ENCODE measurements at regions not wholly inside any gene's neighbourhood (a gene's known extent, or its start where the extent isn't known, plus 50 kb on each side); places are given as distances from the start of the nearest gene placed in this dataset.

DNA sequence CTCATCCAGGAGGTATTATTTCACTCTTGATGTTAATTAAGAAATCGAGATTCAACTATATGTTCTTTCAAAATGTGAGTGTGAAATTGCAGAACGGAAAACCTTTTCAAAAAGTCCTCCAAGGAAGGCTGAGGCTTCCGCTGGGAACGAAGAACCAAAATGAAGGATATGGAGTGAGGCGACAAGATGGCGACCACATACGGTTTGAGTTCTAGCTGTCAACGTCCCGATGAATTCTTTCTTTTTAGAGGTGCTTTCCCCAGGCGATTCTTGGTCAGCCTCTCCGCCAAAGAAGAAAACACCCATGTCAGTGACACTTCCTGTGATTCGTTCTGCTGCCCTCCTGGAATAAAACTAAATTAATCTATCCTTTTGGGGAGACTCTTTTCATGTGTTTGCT, 78.3 kb upstream of the ADAMTS16 start:
- H3K27ac Mint-ChIP-seq: no peak overlapping the region
- TF ChIP-seq, protein P1, sequence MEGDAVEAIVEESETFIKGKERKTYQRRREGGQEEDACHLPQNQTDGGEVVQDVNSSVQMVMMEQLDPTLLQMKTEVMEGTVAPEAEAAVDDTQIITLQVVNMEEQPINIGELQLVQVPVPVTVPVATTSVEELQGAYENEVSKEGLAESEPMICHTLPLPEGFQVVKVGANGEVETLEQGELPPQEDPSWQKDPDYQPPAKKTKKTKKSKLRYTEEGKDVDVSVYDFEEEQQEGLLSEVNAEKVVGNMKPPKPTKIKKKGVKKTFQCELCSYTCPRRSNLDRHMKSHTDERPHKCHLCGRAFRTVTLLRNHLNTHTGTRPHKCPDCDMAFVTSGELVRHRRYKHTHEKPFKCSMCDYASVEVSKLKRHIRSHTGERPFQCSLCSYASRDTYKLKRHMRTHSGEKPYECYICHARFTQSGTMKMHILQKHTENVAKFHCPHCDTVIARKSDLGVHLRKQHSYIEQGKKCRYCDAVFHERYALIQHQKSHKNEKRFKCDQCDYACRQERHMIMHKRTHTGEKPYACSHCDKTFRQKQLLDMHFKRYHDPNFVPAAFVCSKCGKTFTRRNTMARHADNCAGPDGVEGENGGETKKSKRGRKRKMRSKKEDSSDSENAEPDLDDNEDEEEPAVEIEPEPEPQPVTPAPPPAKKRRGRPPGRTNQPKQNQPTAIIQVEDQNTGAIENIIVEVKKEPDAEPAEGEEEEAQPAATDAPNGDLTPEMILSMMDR (IDR thresholded peaks at IDR 0.05; ENCODE audit: unreplicated experiment): no peak
- no peaks in the 10 kb centered on the region for H3K36me3 Mint-ChIP-seq
- peaks cover 5% of the 10 kb centered on the region for H3K9me3 Mint-ChIP-seq
- peaks cover 6% of the 10 kb centered on the region for H3K27me3 Mint-ChIP-seq (ENCODE audit: low read depth)
- peaks cover 31% of the 10 kb centered on the region for H3K4me1 Mint-ChIP-seq
- no peak for DNase-seq (ENCODE audit: low spot score in 2 of 2, unreplicated experiment in 2 of 2)
- no peak overlapping the region for H3K4me3 Mint-ChIP-seq

DNA sequence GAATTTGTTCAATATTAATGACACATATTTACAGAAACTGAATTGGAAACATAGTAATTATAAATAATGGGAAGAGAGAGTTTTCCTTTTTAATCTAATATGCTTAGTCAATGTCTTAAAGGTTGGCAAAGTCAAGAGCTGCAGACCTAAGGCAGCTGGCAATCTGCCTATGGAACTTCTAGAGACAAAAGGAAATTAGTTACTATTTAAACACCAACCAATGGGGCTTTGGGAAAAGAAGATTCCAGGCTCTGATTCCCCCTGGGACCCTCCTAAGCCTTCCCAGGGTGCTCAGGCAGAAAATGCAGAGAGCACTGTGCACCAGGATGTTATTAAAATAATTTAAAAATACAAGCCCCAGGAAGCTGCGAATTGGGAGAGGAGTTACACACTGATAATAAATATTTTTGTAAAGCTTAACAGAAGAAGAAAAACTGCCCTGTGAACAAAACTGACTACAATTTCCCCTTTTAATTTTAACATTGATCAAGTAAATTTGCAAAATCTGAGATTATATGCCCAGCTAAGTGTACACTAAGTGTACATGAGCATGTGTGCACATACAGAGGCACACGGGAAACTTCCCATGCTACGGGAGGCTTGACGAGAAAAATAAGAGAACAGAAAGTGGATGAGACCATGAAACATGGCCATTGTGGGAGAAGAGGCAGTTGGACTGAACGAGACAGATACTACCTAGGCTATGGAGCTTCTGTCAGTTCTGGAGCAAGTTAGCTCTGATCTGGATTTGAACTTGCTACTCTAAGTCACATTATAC, 77.4 kb upstream of the ADAMTS16 start:
- no peak overlapping the region for H3K4me3 Mint-ChIP-seq
- no peak for DNase-seq (ENCODE audit: low spot score in 2 of 2, unreplicated experiment in 2 of 2)
- H3K4me1 Mint-ChIP-seq: peaks cover 27% of the 10 kb centered on the region
- no peaks in the 10 kb centered on the region for H3K36me3 Mint-ChIP-seq
- peaks cover 5% of the 10 kb centered on the region for H3K9me3 Mint-ChIP-seq
- TF ChIP-seq, protein P1 (IDR thresholded peaks at IDR 0.05; ENCODE audit: unreplicated experiment): no peak
- no peak overlapping the region for H3K27ac Mint-ChIP-seq
- peaks cover 4% of the 10 kb centered on the region for H3K27me3 Mint-ChIP-seq (ENCODE audit: low read depth)

DNA sequence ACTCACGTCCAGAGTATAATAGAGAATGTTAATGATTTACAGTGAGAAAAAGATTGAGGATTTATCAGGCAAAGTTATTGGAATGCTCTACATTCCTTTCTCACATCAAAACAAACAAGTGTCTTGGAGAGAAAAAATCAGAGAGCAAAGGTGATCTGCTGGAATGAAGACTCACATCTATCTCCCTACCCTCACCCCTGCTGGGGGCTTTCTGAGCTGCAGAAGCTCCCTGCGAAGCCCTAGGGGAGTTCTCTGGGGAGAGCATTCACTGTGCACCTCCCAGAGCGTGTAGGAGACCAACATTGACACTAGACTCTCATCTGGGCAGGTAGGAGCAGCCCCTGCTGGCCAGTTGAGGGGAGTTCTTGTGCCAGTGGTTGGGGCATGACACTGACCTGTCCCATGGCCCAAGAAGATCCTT, 76.6 kb upstream of the ADAMTS16 start:
- Mint-ChIP-seq H3K4me1 (peaks cover 25% of the 10 kb centered on the region), H3K27ac (no peak overlapping the region), H3K4me3 (no peak overlapping the region), H3K9me3 (peaks cover 5% of the 10 kb centered on the region), H3K27me3 (ENCODE audit: low read depth) (peaks cover 4% of the 10 kb centered on the region), H3K36me3 (no peaks in the 10 kb centered on the region)
- TF ChIP-seq, protein P1 (IDR thresholded peaks at IDR 0.05; ENCODE audit: unreplicated experiment): peak; percentile 24
- DNase-seq (ENCODE audit: low spot score in 2 of 2, unreplicated experiment in 2 of 2): no peak

DNA sequence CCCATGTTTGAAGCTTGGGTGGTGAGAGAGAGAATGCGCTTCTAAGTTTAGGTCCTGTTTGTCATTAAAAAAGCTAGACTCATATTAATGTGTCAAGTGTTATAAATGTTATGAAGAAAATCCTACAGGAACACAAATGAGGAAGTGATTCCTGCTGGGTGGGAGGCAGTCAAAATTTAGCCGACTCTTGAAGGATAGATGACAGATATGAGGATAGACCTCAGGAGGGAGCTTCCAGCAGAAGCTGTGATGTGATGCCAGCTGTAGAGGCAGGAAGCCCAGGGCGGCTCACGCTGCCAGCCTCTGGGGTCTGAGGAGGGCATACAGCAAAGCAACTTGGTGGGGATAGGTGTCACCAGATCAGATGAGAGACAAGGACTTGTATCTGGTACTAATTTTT, 74.7 kb upstream of the ADAMTS16 start:
- Mint-ChIP-seq H3K4me3 (no peak overlapping the region), H3K27me3 (ENCODE audit: low read depth) (peaks cover 12% of the 10 kb centered on the region), H3K9me3 (no peaks in the 10 kb centered on the region), H3K27ac (no peak overlapping the region), H3K4me1 (peaks cover 25% of the 10 kb centered on the region), H3K36me3 (no peaks in the 10 kb centered on the region)
- TF ChIP-seq, protein P1 (IDR thresholded peaks at IDR 0.05; ENCODE audit: unreplicated experiment): no peak
- no peak for DNase-seq (ENCODE audit: low spot score in 2 of 2, unreplicated experiment in 2 of 2)

DNA sequence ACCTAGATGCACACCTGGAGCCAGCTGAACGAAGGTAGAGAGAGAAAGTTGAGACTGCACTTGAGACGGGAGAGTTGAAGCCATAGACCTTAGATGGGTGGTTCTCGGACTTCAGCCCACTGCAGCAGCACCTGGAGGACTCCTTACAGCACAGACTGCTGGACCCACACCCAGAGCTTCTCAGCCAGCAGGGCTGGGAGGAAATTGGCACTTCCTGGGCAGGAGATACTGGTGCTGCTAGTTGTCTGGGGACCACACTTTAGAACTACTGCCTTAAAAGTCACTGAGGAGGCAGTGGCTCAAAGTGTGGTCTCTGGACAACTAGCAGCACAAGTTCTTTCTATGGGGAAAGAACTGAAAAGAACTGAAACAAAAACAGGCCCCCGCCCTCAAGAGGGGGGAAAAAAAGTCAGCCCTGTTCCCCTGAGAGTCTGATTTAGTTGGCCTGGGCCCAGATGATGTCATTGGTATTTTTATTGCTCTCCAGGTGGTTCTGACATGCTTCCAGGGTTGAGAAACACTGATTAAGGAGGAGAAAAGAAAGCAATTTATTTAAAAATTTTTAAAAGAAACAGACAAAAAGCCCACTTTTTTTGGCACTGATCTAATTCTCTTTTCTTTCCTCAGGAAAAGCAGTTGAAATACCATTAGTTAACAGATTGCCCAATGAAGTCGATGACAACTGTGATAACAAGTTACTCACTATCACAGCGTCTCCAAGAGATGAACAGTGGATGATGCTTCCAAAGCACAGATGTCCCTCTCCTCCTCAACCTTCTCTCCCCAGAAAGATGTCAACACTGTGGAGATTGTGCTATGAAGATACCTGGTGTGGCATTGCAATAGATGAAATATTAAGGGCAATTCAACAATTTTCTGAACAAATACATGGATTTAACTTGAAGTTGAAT, 73.6 kb upstream of the ADAMTS16 start:
- Mint-ChIP-seq H3K4me1 (peaks cover 25% of the 10 kb centered on the region), H3K36me3 (no peaks in the 10 kb centered on the region), H3K27ac (no peak overlapping the region), H3K4me3 (no peak overlapping the region), H3K9me3 (no peaks in the 10 kb centered on the region), H3K27me3 (ENCODE audit: low read depth) (peaks cover 20% of the 10 kb centered on the region)
- TF ChIP-seq, protein P1 (IDR thresholded peaks at IDR 0.05; ENCODE audit: unreplicated experiment): no peak
- no peak for DNase-seq (ENCODE audit: low spot score in 2 of 2, unreplicated experiment in 2 of 2)
